ENCODE measurements at regions not wholly inside any gene's neighbourhood (a gene's known extent, or its start where the extent isn't known, plus 50 kb on each side); places are given as distances from the start of the nearest gene placed in this dataset.

DNA sequence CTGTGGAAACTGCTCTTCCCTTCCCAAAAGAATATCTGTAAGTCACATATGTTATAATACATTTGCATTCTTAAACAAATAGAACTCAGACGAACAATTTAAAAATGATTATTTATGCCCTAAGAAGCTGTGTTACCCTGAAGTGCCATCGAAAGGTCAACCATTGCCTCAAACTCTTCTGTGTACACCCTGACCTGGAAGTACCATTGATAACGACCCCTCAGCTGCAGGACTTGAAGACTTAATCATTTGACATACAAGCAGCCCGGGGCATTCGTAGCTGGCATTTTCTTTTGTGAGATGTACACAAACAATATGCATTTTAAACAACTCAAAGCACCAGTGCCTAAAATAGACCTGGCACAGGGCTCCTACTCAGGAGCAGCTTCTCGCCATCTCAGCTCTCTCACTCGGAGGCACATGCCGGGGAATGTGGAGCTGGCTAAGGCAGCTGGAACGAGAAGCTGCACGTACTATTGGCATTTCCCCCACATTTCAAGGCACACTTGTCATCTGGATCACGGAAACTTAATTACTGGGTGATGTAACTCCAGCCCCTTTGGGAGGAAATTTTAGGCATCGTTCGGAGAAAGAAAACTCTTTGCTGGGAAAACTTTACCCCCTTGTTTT is 170.0 kb upstream of the GALNT5 start:
- intact Hi-C loops (cut with DNase I), result no loop called here
- Histone ChIP-seq H3K4me1 (ENCODE audit: control insufficient read depth, insufficient read depth, low read length) (peaks cover 4% of the 10 kb centered on the region), H3K4me3 (ENCODE audit: low read length) (no peak overlapping the region), H3K9me3 (ENCODE audit: control insufficient read depth, low read length) (no peaks in the 10 kb centered on the region), H3K27ac (ENCODE audit: low read length) (no peak overlapping the region), H3K27me3 (ENCODE audit: control insufficient read depth, insufficient read depth) (no peaks in the 10 kb centered on the region)
- WGBS, result 46% methylated on average over 13 of the region's 13 CpGs
- ATAC-seq (peak; percentile 78 to 86), DNase-seq (peak; percentile 29 to 72 (median 63))

DNA sequence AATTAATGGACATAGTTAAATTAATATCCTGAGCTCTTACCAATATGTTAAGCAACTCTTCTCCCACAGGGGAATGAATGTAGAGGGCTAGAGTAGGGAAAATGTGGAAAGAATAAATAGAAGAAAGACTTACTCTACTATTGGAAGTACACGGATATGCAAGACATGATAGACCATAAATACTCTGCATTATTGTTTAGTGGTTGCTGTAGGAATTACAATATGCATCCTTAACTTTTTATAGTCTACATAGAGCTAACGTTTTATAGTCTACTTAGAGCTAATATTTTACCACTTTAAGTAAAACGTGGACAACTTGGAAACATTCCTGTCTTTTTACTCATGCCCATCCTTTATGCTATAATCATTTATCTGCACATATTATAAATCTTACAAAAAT is 163.8 kb upstream of the GALNT5 start:
- H3K4me3 ChIP-seq (ENCODE audit: low read length), result no peak overlapping the region
- ATAC-seq, result no peak
- no peaks in the 10 kb centered on the region for H3K27me3 ChIP-seq (ENCODE audit: control insufficient read depth, insufficient read depth)
- no peak overlapping the region for H3K27ac ChIP-seq (ENCODE audit: low read length)
- no peaks in the 10 kb centered on the region for H3K4me1 ChIP-seq (ENCODE audit: control insufficient read depth, insufficient read depth, low read length)
- no peak for DNase-seq
- no peaks in the 10 kb centered on the region for H3K9me3 ChIP-seq (ENCODE audit: control insufficient read depth, low read length)
- intact Hi-C loops (cut with DNase I), result no loop called here
- 46% methylated on average over 3 of the region's 3 CpGs for WGBS

- intact Hi-C loops (cut with DNase I), result no loop called here
- no peak for DNase-seq
Observed at GRCh38 chr2:157105372-157105771, 152.1 kb upstream of the GALNT5 start.

GRCh38 chr2:157106950-157107349 is 150.6 kb upstream of the GALNT5 start:
- H3K9me3 ChIP-seq (ENCODE audit: control insufficient read depth, low read length), result no peaks in the 10 kb centered on the region
- no peaks in the 10 kb centered on the region for H3K27me3 ChIP-seq (ENCODE audit: control insufficient read depth, insufficient read depth)
- no peak overlapping the region for H3K4me3 ChIP-seq (ENCODE audit: low read length)
- H3K27ac ChIP-seq (ENCODE audit: low read length), result no peak overlapping the region
- WGBS, result 83% methylated on average over 1 of the region's 1 CpG
- H3K4me1 ChIP-seq (ENCODE audit: control insufficient read depth, insufficient read depth, low read length), result no peaks in the 10 kb centered on the region
- DNase-seq (no peak), ATAC-seq (no peak)
- intact Hi-C loops (cut with DNase I), result no loop called here

More at GRCh38 chr2:157105372-157105771, 152.1 kb upstream of the GALNT5 start:
- WGBS, result 83% methylated on average over 1 of the region's 1 CpG
- no peaks in the 10 kb centered on the region for H3K9me3 ChIP-seq (ENCODE audit: control insufficient read depth, low read length)
- H3K4me1 ChIP-seq (ENCODE audit: control insufficient read depth, insufficient read depth, low read length), result no peaks in the 10 kb centered on the region
- no peaks in the 10 kb centered on the region for H3K27me3 ChIP-seq (ENCODE audit: control insufficient read depth, insufficient read depth)
- no peak for ATAC-seq
- H3K27ac ChIP-seq (ENCODE audit: low read length), result no peak overlapping the region
- H3K4me3 ChIP-seq (ENCODE audit: low read length), result no peak overlapping the region

- Histone ChIP-seq H3K27ac (ENCODE audit: low read length) (no peak overlapping the region), H3K27me3 (ENCODE audit: control insufficient read depth, insufficient read depth) (no peaks in the 10 kb centered on the region), H3K4me3 (ENCODE audit: low read length) (no peak overlapping the region), H3K4me1 (ENCODE audit: control insufficient read depth, insufficient read depth, low read length) (no peaks in the 10 kb centered on the region), H3K9me3 (ENCODE audit: control insufficient read depth, low read length) (no peaks in the 10 kb centered on the region)
- ATAC-seq (no peak), DNase-seq (no peak)
- intact Hi-C loops (cut with DNase I), result no loop called here
- WGBS, result 41% methylated on average over 1 of the region's 1 CpG
Observed at GRCh38 chr2:157107460-157107859, 150.0 kb upstream of the GALNT5 start.

DNA sequence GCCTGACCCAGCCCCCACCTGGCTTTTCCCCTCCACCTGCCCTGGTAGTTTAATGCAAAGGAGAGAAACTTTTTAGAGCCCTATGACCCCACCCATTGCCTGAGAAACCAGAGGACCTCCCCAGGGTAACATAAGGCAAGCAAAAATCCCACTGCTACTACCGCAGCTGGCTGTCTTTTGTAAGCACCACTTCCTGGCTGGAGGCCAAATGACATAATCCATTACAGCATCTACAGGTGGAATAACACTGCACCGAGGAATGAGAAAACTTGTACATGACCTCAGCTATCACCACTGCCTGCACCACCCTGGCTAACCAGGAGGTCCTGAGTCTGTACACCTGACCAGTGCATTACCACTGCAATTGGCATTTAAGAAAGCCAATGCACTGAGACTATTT is 149.6 kb upstream of the GALNT5 start:
- H3K9me3 ChIP-seq (ENCODE audit: control insufficient read depth, low read length), result no peaks in the 10 kb centered on the region
- intact Hi-C loops (cut with DNase I), result no loop called here
- DNase-seq (no peak), ATAC-seq (no peak)
- H3K4me1 ChIP-seq (ENCODE audit: control insufficient read depth, insufficient read depth, low read length), result no peaks in the 10 kb centered on the region
- no peak overlapping the region for H3K4me3 ChIP-seq (ENCODE audit: low read length)
- WGBS, result 51% methylated on average over 2 of the region's 2 CpGs
- no peak overlapping the region for H3K27ac ChIP-seq (ENCODE audit: low read length)
- no peaks in the 10 kb centered on the region for H3K27me3 ChIP-seq (ENCODE audit: control insufficient read depth, insufficient read depth)

DNA sequence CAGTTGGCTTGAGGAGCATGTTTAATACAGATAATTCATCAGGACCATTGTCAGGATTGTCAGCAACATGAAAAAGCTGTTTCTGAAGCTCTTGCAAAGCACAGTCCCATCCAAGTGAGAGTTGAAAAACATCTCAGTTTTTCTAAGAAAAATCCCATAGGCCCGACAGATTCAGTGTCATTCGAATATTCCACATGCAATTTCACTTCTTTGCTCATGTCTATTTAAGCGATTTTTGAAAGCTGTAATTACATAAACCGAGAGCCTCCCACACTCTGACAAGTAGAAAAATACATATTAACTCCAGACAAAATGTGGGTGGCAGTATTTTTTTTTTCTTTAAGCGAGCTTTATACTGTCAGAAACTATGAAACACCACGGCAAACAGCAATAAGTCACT is 134.7 kb upstream of the GALNT5 start:
- DNase-seq (no peak), ATAC-seq (no peak)
- H3K4me1 ChIP-seq (ENCODE audit: control insufficient read depth, insufficient read depth, low read length), result no peaks in the 10 kb centered on the region
- H3K27ac ChIP-seq (ENCODE audit: low read length), result no peak overlapping the region
- intact Hi-C loops (cut with DNase I), result no loop called here
- WGBS, result 78% methylated on average over 6 of the region's 6 CpGs
- no peak overlapping the region for H3K4me3 ChIP-seq (ENCODE audit: low read length)
- no peaks in the 10 kb centered on the region for H3K27me3 ChIP-seq (ENCODE audit: control insufficient read depth, insufficient read depth)
- no peaks in the 10 kb centered on the region for H3K9me3 ChIP-seq (ENCODE audit: control insufficient read depth, low read length)

DNA sequence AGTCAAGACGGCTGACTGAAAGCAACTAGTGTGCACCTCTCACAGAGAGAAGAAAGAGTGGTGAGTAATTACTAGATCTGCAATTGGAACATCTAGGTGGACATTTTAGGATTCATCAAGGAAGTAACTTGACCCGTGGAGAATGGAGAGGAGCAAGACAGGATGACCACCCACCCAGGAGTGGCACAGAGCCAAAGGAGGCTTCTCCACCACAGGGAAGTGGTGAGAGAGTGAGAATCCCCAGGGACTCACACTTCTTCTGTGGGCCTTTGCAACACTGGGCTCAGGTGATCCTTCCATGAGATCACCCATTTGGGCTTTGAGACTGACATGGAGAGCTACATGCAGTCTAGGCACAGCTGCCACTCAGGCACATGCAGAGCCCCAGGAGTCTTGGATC is 132.8 kb upstream of the GALNT5 start:
- no peak for ATAC-seq
- H3K27me3 ChIP-seq (ENCODE audit: control insufficient read depth, insufficient read depth), result no peaks in the 10 kb centered on the region
- no peaks in the 10 kb centered on the region for H3K4me1 ChIP-seq (ENCODE audit: control insufficient read depth, insufficient read depth, low read length)
- DNase-seq, result peak in 1 of 3 donors; percentile 17
- H3K9me3 ChIP-seq (ENCODE audit: control insufficient read depth, low read length), result no peaks in the 10 kb centered on the region
- no peak overlapping the region for H3K27ac ChIP-seq (ENCODE audit: low read length)
- intact Hi-C loops (cut with DNase I), result no loop called here
- H3K4me3 ChIP-seq (ENCODE audit: low read length), result no peak overlapping the region
- WGBS, result 22% methylated on average over 2 of the region's 2 CpGs

DNA sequence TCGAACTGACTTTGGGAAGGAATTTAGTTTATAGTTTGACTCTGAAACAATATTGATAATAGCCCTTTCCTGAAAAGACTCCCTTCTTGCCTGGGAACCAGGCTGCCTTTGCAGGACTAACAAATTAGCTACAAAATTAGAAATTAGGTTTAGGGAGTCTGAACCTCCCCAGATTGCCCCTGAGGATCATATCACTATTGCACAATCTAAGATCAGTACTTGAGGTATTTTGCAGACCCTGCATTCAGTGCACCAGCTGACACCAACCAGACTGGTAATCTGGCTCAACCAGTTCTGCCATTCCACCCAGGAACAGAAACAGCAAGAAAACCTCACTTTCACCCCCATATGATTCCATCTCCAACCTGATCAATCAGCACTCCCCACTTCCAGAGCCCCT is 131.8 kb upstream of the GALNT5 start:
- Histone ChIP-seq H3K9me3 (ENCODE audit: control insufficient read depth, low read length) (no peaks in the 10 kb centered on the region), H3K4me1 (ENCODE audit: control insufficient read depth, insufficient read depth, low read length) (no peaks in the 10 kb centered on the region), H3K4me3 (ENCODE audit: low read length) (no peak overlapping the region), H3K27ac (ENCODE audit: low read length) (no peak overlapping the region), H3K27me3 (ENCODE audit: control insufficient read depth, insufficient read depth) (no peaks in the 10 kb centered on the region)
- intact Hi-C loops (cut with DNase I), result no loop called here
- no peak for ATAC-seq
- DNase-seq, result no peak
- 83% methylated on average over 1 of the region's 1 CpG for WGBS

DNA sequence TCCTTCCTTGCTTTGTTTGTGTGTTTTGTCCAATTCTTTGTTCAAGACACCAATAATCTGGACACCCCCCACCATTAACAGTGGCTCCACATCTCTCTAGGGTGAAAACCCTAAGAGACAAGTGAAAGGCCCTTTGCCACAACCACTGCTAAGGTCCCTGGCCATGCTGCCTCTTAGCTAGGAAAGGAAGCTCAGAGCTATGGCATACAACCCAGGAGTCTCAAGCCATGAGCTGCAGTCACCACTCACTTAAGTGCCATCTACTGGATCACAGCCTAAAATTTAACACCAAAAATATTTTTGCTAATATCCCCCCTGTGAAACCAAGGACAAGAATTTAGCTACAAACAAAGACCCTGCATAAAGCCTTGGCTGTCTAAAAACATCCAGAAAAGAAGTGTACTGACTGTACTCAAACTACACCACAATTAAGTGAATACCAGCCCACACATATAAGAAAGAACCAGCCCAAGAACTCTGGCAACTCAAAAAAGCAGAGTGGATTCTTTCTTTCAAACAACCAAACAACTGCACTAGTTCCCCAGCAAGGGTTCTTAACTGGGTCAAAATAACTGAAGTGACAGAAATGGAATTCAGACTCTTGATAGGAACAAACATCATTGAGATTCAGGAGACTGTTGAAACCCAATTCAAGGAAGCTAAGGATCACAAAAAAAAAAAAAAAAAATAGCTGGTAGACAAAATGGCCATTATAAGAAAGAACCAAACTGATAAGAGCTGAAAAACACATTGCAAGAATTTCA is 130.1 kb upstream of the GALNT5 start:
- Histone ChIP-seq H3K4me3 (ENCODE audit: low read length) (no peak overlapping the region), H3K27ac (ENCODE audit: low read length) (no peak overlapping the region), H3K27me3 (ENCODE audit: control insufficient read depth, insufficient read depth) (no peaks in the 10 kb centered on the region), H3K4me1 (ENCODE audit: control insufficient read depth, insufficient read depth, low read length) (no peaks in the 10 kb centered on the region), H3K9me3 (ENCODE audit: control insufficient read depth, low read length) (no peaks in the 10 kb centered on the region)
- intact Hi-C loops (cut with DNase I), result no loop called here
- no peak for DNase-seq
- no peak for ATAC-seq

DNA sequence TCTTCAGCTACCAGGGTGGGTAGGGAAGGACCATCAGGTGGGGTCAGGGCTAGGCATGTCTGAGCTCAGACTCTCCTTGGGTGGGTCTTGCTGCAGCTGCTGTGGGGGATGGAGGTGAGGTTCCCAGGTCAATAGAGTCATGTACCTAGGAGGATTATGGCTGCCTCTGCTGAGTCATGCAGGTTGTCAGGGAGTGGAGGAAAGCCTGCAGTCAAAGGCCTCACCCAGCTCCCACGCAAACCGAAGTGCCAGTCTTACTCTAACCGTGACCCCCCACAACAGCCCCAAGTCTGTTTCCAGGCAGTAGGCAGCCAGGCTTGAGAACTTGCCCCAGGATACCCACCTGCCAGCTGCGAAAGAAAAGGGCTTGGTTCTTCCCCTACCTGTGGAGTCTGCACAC is 113.6 kb upstream of the GALNT5 start:
- WGBS, result 95% methylated on average over 4 of the region's 4 CpGs
- Histone ChIP-seq H3K27me3 (ENCODE audit: control insufficient read depth, insufficient read depth) (no peaks in the 10 kb centered on the region), H3K9me3 (ENCODE audit: control insufficient read depth, low read length) (no peaks in the 10 kb centered on the region), H3K4me1 (ENCODE audit: control insufficient read depth, insufficient read depth, low read length) (no peaks in the 10 kb centered on the region), H3K27ac (ENCODE audit: low read length) (no peak overlapping the region), H3K4me3 (ENCODE audit: low read length) (no peak overlapping the region)
- ATAC-seq (no peak), DNase-seq (no peak)
- intact Hi-C loops (cut with DNase I), result no loop called here

Measured in right cardiac atrium (tissue), 5 donors.